HL-60 (cell line): ENCODE measurements at regions not wholly inside any gene's neighbourhood (a gene's known extent, or its start where the extent isn't known, plus 50 kb on each side); places are given as distances from the start of the nearest gene placed in this dataset.

Experiments used
- DNase-seq, 2 experiments: peaks; one replicate each; pipeline ENCODE4 v3.0.0-alpha.2; 2010 to 2020; ENCODE audit warnings: low read depth in 1 of 2, low spot score in 1 of 2
- H3K27ac ChIP-seq: fragments of 250-450 bp; sonication (Bioruptor Pico); replicated peaks from 2 replicates; pipeline ENCODE4 v1.5.1; 2020; ENCODE audit warnings: mild to moderate bottlenecking, moderate library complexity
- H3K27me3 ChIP-seq: fragments of 250-450 bp; sonication (Bioruptor Pico); 2 replicates; pipeline ENCODE4 v1.5.1; 2021; ENCODE audit warnings: mild to moderate bottlenecking, moderate library complexity; ENCODE audit not compliant: insufficient read depth, poor library complexity, severe bottlenecking
- H3K4me3 ChIP-seq: replicated peaks from 2 replicates; pipeline ENCODE4 v1.5.1; 2011; ENCODE audit warnings: mild to moderate bottlenecking, control low read depth, low read length; ENCODE audit not compliant: insufficient read depth
- CTCF ChIP-seq: IDR thresholded peaks from one replicate; pipeline ENCODE4 v1.5.1; 2011; ENCODE audit warnings: low read length, control low read depth, inconsistent platforms; ENCODE audit not compliant: insufficient read depth
- GABPA ChIP-seq: IDR thresholded peaks from 2 replicates; pipeline ENCODE4 v1.6.1; 2012; ENCODE audit warnings: low read depth
- POLR2AphosphoS5 ChIP-seq: IDR thresholded peaks from 2 replicates; pipeline ENCODE4 v1.6.1; 2012; ENCODE audit warnings: low read depth
- REST ChIP-seq: IDR thresholded peaks from 2 replicates; pipeline ENCODE4 v1.6.1; 2012; ENCODE audit warnings: low read depth; ENCODE audit not compliant: insufficient replicate concordance
- SPI1 ChIP-seq: IDR thresholded peaks from 2 replicates; pipeline ENCODE4 v1.6.1; 2012; ENCODE audit warnings: low read depth, mild to moderate bottlenecking, borderline replicate concordance

GRCh38 chr9:73573235-73573634 is 421.6 kb downstream of the ANXA1 start:
- no peak for DNase-seq
- H3K27me3 ChIP-seq: no peaks in the 10 kb centered on the region
- H3K4me3 ChIP-seq: no peak overlapping the region
- H3K27ac ChIP-seq: no peak overlapping the region
- no peak for TF ChIP-seq GABPA
- no peak for TF ChIP-seq POLR2AphosphoS5
- TF ChIP-seq CTCF: no peak
- no peak for TF ChIP-seq REST
- TF ChIP-seq SPI1: no peak

GRCh38 chr9:73575101-73576060 is 423.7 kb downstream of the ANXA1 start:
- TF ChIP-seq SPI1 (no peak), POLR2AphosphoS5 (no peak)
- no peak for DNase-seq
- H3K4me3 ChIP-seq: no peak overlapping the region
- no peaks in the 10 kb centered on the region for H3K27me3 ChIP-seq
- no peak overlapping the region for H3K27ac ChIP-seq

- TF ChIP-seq POLR2AphosphoS5 (no peak), GABPA (no peak), REST (no peak), SPI1 (no peak), CTCF (no peak)
- Histone ChIP-seq H3K4me3 (no peak overlapping the region), H3K27me3 (no peaks in the 10 kb centered on the region), H3K27ac (no peak overlapping the region)
- DNase-seq: no peak
Observed at GRCh38 chr9:73577848-73578247, 426.2 kb downstream of the ANXA1 start.

- DNase-seq: no peak
- H3K4me3 ChIP-seq: no peak overlapping the region
- no peak for TF ChIP-seq GABPA
- no peak for TF ChIP-seq CTCF
- TF ChIP-seq SPI1: no peak
- TF ChIP-seq REST: no peak
- no peak for TF ChIP-seq POLR2AphosphoS5
- no peak overlapping the region for H3K27ac ChIP-seq
- H3K27me3 ChIP-seq: no peaks in the 10 kb centered on the region
Observed at GRCh38 chr9:73579823-73580222, 428.2 kb downstream of the ANXA1 start.
